ENCODE measurements at regions not wholly inside any gene's neighbourhood (a gene's known extent, or its start where the extent isn't known, plus 50 kb on each side); places are given as distances from the start of the nearest gene placed in this dataset.
A peak's percentile ranks its signal among the peaks of the same experiment; 100 is the strongest.

DNA sequence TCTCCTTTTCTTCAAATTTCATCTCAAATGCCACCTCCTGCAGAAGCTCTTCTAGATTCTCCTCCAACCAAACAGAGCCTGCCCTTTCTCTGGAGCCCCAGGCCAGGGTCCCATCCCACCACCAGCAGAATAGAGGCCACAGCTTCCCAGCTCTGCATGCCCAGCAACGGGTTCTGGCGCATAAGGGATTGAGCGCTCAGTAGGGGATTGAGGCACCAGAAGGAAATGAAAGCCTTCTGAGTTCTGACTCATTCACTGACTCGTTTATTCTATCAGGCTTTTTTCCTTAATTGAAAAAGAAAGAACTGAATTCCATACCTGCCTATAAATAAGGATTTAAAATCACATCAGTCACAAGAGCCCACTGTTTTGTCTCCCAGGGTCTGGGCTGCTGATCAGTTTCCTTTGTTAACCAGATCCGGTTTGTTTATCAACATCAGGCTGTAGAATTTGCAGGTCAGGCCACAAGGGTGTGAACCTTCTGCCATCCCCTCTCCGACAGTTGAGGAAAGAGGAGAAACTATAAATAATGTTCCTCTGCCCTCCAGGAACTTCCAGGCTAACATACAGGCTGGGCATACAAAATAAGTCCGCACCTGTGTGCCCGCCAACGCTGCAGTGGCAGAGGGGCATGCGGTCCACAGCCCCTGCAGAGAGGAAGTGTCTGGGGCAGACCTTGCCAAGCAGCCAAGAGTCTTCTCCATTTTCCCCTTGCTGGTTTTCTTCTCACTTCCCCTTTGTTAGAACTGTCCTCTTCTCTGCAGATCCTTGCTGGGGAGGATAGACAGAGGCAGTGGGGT is 63.5 kb upstream of the PRDM11 start:
- peaks cover 26% of the 10 kb centered on the region for H3K4me1 Mint-ChIP-seq
- H3K9me3 Mint-ChIP-seq, result peaks cover 2% of the 10 kb centered on the region
- peaks cover 20% of the 10 kb centered on the region for H3K27me3 Mint-ChIP-seq
- H3K36me3 Mint-ChIP-seq, result no peaks in the 10 kb centered on the region
- H3K4me3 Mint-ChIP-seq, result no peak overlapping the region
- no peak overlapping the region for H3K27ac Mint-ChIP-seq
- CTCF ChIA-PET, result interaction anchor here (0.9 to 8.0 kb wide), 4 partner anchors 11 to 147 kb away, joined by 3 to 41 read pairs (median 3); no protein-coding TSS in a partner anchor
- no peak for DNase-seq

DNA sequence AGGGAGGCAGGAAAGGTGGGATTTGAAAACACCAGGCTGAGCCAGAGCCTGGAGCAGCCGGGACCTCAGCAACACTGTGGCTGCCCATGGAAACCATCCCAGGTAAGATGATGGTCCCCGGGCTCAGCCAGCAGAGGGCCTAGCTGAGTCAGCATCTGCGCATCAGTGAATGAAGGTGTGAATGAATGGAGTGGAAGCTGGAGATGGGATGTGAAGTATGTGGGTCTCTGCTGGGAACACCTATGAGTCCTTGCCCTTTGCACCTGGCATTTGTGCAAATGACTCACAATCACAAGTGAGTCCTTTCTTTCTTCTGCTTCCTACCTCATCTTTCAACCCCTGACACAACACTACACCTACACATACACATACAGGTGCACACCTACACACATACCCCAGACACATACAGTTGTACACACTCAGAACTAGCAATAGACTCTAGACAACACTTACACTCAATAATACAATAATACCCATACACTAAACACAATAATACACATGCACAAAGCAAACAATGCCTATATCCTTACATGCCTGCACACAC is 62.8 kb upstream of the PRDM11 start:
- H3K27ac Mint-ChIP-seq, result no peak overlapping the region
- peaks cover 20% of the 10 kb centered on the region for H3K27me3 Mint-ChIP-seq
- peaks cover 2% of the 10 kb centered on the region for H3K9me3 Mint-ChIP-seq
- H3K36me3 Mint-ChIP-seq, result no peaks in the 10 kb centered on the region
- peaks cover 26% of the 10 kb centered on the region for H3K4me1 Mint-ChIP-seq
- H3K4me3 Mint-ChIP-seq, result no peak overlapping the region
- DNase-seq, result no peak
- CTCF ChIA-PET, result interaction anchor here (0.9 to 1.0 kb wide), 2 partner anchors 19 to 147 kb away, joined by 3 read pairs; no protein-coding TSS in a partner anchor

DNA sequence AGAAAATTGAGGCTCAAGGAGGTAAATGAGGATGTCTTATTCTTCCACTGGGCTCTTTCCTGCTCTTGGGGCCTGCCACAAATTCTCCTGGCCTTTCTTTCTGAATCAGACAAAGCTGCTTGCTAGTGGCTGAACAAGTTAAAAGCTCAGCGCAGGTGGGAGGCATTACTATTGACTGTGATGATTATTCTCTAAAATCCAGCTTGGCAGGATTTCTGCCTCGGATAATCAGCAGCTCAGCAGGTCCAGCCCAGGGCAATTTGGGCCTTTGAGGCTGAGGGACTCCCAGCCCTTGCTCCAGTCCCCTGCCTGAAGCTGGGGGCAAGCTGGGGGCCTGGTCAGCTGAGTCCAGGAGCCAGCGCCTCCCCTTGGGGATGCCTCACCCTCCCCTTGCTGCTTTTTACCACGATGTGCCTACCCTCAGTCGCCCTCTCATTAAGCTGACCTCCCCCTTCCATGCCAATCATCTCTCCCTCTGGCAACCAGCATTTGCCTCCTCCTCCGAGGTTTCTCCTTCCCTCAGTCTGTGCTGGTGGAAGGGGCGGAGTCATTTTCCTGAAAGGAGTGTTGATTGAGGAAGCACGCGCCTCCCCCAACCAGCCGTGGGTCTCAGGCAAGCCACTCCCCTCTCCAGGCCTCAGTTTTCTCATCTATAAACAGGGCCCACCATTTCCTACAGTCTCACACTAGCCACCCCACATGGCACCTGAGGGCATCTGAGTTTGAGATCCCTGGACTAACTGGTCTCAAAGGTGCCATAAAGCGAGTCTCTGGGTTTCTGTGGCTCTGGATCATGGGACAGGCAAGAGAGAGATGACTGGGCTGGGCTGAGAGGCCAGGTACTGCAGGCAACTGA is 60.6 kb upstream of the PRDM11 start:
- CTCF ChIA-PET, result interaction anchor here (0.9 to 2.3 kb wide), 3 partner anchors 15 to 150 kb away, joined by 3 to 12 read pairs (median 6); no protein-coding TSS in a partner anchor
- no peaks in the 10 kb centered on the region for H3K36me3 Mint-ChIP-seq
- H3K27me3 Mint-ChIP-seq, result peaks cover 18% of the 10 kb centered on the region
- DNase-seq, result no peak
- H3K27ac Mint-ChIP-seq, result no peak overlapping the region
- peaks cover 5% of the 10 kb centered on the region for H3K4me1 Mint-ChIP-seq
- peaks cover 2% of the 10 kb centered on the region for H3K9me3 Mint-ChIP-seq
- no peak overlapping the region for H3K4me3 Mint-ChIP-seq

DNA sequence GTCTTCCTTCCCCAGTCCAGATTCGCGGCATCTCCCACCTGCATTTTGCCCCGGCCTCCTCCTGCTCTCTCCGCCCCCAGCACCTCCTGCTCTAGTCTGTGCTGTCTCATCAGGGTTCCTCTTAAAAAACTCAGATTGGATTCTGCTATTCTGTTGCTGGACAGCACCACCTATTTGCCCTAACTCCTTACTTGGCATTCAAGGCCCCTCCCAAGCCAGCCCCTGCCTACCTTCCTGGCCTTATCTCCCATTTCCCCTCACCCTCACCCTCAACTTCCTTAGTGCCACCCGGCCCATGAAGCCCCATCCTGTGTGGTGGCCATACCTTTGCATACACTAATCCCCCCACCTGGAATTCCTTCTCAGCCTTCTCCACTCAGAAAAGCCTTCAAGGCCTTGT is 59.9 kb upstream of the PRDM11 start:
- Mint-ChIP-seq H3K4me3 (no peak overlapping the region), H3K9me3 (no peaks in the 10 kb centered on the region), H3K4me1 (peaks cover 3% of the 10 kb centered on the region), H3K27ac (no peak overlapping the region), H3K36me3 (no peaks in the 10 kb centered on the region), H3K27me3 (peaks cover 18% of the 10 kb centered on the region)
- CTCF ChIA-PET, result interaction anchor here (2.3 kb wide), 1 partner anchor 18 kb away, joined by 12 read pairs; no protein-coding TSS in a partner anchor
- no peak for DNase-seq

DNA sequence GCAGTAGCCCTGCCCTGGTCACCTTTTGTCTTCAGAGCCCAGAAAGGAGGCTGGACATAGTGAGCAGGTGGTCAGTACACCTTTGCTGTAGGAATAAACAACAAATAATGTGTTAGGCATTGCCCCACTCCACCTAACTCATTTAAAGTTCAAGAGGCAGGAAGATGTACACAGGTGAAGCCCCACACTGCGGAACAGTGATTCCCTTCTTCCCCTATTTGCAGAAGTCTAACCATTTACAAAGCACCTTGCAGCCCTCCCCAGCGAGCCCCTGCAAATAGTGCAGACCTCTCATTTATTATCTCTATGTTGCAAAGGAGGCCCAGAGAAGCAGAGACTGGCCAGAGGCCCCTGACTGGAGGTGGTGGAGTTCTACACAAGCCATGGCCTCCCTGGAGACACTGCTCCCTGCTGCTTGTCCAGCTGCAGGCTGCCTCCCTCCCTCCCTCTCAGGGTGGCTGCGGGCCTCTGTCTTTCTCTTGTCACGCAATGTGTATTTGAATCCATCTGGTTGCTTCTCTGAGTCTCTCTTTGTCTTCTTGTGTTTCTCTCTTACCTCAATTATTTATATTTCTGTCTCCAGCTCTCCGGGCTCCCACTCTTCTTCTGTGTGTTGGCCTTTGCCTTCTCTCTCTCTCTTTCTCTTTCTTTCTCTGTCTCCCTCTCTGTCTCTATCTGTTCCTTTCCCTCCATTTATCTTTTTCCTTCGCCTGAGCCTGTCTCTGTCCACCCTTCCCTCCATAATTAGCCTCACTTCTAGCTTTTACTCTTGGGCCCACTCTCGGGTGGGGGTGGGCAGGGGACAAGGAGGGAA is 59.1 kb upstream of the PRDM11 start:
- Mint-ChIP-seq H3K27ac (no peak overlapping the region), H3K9me3 (no peaks in the 10 kb centered on the region), H3K4me3 (no peak overlapping the region), H3K4me1 (peaks cover 3% of the 10 kb centered on the region), H3K27me3 (peaks cover 16% of the 10 kb centered on the region), H3K36me3 (no peaks in the 10 kb centered on the region)
- DNase-seq, result no peak
- CTCF ChIA-PET, result no interaction called here

DNA sequence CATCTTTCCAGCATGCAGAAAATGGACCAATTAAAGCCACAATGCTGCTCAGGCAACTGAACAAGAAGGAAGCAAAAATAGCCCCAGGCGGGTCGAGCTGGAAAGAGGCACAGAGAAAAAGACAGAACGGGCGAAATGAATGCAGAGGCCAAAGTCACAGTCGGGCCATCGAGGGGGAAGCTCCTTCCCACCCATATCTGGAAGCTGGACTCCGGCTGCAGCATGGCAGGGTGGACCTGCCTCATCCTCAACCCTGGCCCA is 58.6 kb upstream of the PRDM11 start:
- Mint-ChIP-seq H3K9me3 (no peaks in the 10 kb centered on the region), H3K4me1 (peaks cover 3% of the 10 kb centered on the region), H3K27me3 (peaks cover 10% of the 10 kb centered on the region), H3K27ac (no peak overlapping the region), H3K36me3 (no peaks in the 10 kb centered on the region), H3K4me3 (no peak overlapping the region)
- CTCF ChIA-PET, result interaction anchor here (1.9 kb wide), 1 partner anchor 15 kb away, joined by 6 read pairs; no protein-coding TSS in a partner anchor
- no peak for DNase-seq

DNA sequence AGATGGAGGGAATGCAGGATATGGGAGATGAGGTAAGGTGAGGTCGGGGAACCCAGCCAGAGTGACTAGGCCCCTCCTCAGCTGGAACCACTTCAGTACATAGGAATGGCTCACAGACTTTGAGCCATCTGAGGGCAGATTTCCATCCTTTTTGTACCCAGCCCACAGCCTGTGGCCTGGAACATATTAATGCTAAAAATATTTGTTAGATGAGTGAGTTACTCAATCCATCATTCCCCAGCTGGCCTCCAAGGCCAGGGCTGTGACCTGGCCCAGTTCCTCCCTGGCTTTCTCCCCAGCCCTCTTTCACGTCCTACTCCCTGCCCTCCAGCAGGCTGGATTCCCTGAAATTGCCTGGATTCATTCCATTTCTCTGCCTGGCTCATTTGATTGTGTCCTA is 57.2 kb upstream of the PRDM11 start:
- H3K27ac Mint-ChIP-seq, result no peak overlapping the region
- no peak for DNase-seq
- H3K4me1 Mint-ChIP-seq, result no peaks in the 10 kb centered on the region

DNA sequence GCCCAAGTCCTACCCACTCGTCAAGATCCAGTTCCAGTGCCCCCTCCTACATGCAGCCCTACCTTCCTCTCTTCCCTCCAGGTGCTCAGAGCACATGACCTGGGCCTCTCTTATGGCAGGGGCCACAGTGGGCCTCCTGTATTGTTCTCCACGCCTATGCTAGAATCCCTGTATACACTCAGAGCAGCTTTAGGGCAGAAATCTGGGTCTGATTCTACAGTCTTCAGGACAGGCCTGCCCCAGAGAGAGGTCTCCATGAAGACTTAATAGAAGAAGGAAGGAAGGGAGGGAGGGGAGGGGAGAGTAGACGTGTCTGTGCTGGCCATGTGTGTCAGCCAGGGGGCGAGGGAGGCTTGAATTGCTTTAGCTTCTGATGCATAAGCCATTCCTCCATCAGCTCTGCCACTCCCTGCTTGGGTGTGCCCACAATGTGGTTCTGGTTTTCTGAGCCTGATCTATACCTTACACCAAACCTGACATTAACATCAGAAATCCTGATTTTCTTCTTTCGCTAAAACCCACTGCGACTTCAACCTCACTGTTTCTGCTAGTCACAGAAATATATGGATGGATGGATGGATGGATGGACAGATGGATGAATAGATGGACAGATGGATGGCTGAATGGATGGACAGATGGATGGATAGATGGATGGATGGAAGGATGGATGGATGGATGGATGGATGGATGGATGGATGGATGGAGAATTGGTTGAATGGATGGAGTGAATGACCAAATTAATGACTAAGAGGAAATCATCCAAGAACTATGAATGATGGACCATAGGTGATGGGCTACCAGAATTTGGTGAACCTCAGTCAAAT is 56.6 kb upstream of the PRDM11 start:
- Mint-ChIP-seq H3K9me3 (no peaks in the 10 kb centered on the region), H3K4me3 (no peak overlapping the region), H3K4me1 (no peaks in the 10 kb centered on the region), H3K27ac (no peak overlapping the region), H3K36me3 (no peaks in the 10 kb centered on the region), H3K27me3 (peaks cover 11% of the 10 kb centered on the region)
- no peak for DNase-seq
- CTCF ChIA-PET, result interaction anchor here (1.6 to 1.9 kb wide), 2 partner anchors 13 to 15 kb away, joined by 6 read pairs; no protein-coding TSS in a partner anchor

More for the DNA sequence above, 57.2 kb upstream of the PRDM11 start:
- peaks cover 10% of the 10 kb centered on the region for H3K27me3 Mint-ChIP-seq
- CTCF ChIA-PET, result interaction anchor here (1.6 to 1.9 kb wide), 2 partner anchors 14 to 16 kb away, joined by 6 read pairs; no protein-coding TSS in a partner anchor
- no peak overlapping the region for H3K4me3 Mint-ChIP-seq
- H3K36me3 Mint-ChIP-seq, result no peaks in the 10 kb centered on the region
- no peaks in the 10 kb centered on the region for H3K9me3 Mint-ChIP-seq

DNA sequence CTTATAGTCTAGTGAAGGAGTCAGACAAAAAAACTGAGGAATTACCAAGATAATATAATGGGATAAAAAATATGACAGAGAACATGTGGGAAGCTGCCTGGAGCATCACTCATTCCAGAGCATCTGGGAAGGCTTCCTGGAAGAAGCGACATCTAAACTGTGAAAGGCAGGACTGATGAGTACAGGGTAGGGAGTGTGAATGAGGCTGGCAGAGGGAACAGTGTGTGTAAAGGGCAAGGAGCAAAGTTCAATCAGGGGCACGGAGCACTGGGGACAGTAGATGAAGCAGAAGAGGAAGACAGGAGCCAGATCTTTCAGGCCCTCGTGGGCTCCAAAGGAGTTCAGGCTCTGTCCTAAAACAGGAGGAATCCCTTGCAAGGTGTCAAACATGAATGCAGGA is 55.8 kb upstream of the PRDM11 start:
- Mint-ChIP-seq H3K27me3 (peaks cover 15% of the 10 kb centered on the region), H3K4me3 (no peak overlapping the region), H3K9me3 (no peaks in the 10 kb centered on the region), H3K4me1 (no peaks in the 10 kb centered on the region), H3K36me3 (no peaks in the 10 kb centered on the region), H3K27ac (no peak overlapping the region)
- no peak for DNase-seq
- CTCF ChIA-PET, result no interaction called here

DNA sequence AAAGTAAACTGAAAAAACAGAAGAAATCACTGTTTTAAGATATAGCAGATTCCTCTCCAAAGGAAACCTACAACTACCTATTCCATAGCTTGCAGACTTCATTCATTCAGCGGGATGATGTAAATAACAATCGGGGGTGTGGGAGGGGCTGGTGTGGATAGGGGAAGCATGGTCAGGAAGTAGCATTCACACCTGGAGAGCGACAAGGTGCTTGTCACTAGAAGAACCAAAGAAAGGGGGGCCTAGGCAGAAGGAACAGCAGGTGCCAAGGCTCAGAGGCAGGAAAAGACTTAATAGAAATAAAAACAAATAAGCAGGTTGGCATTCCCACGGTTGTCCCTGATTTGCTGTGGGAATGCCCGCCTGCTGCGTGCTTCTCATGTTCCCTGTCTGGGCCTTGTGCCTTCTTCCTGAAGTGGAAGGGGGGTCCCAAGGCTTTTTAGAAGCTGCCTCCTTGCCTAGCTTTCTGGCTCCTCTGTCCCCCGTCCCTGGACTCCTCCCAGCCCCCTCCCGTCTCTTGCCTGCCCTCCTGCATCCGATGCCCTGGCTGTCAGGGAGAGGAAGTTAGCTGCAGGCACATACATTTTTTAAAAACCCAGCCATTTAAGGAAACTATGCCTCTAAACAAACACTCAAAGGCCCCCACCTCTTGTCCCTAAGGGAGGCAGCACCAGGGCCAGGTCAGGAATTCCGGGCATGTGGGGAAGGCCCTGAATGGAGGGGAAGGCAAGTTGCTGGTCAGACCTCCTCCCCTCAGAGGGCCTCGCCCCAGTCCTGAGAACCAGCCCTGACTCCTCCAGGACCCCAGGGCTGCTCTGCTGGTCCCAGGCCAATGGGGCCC is 54.7 kb upstream of the PRDM11 start:
- Mint-ChIP-seq H3K9me3 (no peaks in the 10 kb centered on the region), H3K4me3 (no peak overlapping the region), H3K27ac (no peak overlapping the region), H3K36me3 (no peaks in the 10 kb centered on the region), H3K27me3 (peaks cover 22% of the 10 kb centered on the region), H3K4me1 (no peaks in the 10 kb centered on the region)
- no peak for DNase-seq
- CTCF ChIA-PET, result interaction anchor here (1.5 kb wide), 1 partner anchor 12 kb away, joined by 6 read pairs; no protein-coding TSS in a partner anchor

DNA sequence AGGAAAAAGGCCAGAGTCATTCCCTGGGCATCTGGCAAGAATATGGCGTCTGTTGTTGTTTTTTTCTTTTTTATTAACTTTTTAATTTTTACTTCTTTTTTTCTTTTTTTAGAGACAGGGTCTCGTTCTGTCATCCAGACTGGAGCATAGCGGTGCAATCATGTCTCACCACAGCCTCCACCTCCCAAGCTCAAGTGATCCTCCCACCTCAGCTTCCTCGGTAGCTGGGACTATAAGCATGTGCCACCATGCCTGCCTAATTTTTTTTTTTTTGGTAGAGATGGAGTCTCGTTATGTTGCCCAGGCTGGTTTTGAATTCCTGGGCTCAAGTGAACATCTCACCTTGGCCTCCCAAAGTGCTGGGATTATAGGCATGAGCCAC is 54.0 kb upstream of the PRDM11 start:
- Mint-ChIP-seq H3K4me3 (no peak overlapping the region), H3K27me3 (peaks cover 26% of the 10 kb centered on the region), H3K36me3 (no peaks in the 10 kb centered on the region), H3K4me1 (no peaks in the 10 kb centered on the region), H3K27ac (no peak overlapping the region), H3K9me3 (no peaks in the 10 kb centered on the region)
- CTCF ChIA-PET, result interaction anchor here (1.5 kb wide), 1 partner anchor 11 kb away, joined by 6 read pairs; no protein-coding TSS in a partner anchor
- DNase-seq, result no peak

DNA sequence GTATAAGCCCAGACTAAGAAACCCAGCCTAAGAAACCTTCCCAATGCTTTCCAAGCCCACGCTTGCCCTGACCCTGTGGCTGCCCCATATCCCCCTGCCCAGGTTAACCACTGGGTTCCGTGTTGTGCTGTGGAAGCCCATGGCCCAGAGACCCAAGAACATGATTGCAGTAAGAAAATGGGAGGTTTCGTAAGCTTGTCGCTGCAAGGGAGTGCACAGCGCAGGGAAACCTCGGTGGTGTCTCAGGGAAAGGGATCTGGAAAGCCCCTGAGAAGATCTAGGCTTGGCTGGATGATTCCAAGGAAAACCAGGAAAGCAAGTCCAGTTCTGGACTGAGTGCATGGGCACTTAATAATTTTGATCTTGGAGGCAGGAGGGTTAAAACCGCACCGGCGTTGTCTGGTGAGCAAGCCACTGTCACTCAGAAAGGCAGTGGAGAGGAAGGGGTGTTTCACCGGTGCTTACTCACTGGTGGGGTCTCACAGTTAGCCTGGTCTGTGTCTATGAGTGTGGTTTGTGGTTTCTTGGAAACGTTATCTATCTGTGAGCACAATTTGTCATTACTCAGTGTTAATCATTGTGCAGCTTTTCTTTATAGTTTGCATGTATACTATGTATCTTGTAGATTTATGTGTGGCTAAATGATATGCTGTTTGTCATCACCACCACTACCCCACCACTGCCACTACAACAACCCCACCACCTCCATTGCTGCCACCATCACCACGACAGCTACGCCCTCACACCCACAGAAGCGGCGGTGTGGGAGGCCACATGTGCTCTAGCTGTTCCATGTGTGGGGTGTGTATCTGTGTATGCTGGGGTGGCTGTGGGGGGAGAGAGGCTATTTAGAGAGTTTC is 53.3 kb upstream of the PRDM11 start:
- H3K27me3 Mint-ChIP-seq, result peaks cover 31% of the 10 kb centered on the region
- CTCF ChIA-PET, result interaction anchor here (1.5 to 1.7 kb wide), 2 partner anchors 10 to 11 kb away, joined by 3 to 9 read pairs; no protein-coding TSS in a partner anchor

More for the DNA sequence above, 53.3 kb upstream of the PRDM11 start:
- H3K36me3 Mint-ChIP-seq, result no peaks in the 10 kb centered on the region
- no peak overlapping the region for H3K4me3 Mint-ChIP-seq
- peak overlapping the region; percentile 52 for H3K27ac Mint-ChIP-seq
- H3K9me3 Mint-ChIP-seq, result no peaks in the 10 kb centered on the region
- H3K4me1 Mint-ChIP-seq, result no peaks in the 10 kb centered on the region
- no peak for DNase-seq

All from activated naive CD4-positive, alpha-beta T cell treated with anti-CD3 and anti-CD28 coated beads, Interleukin-2, amount 10 ng/mL, durations not matched to agents 7 days and 5 days (primary cell).